ENCODE measurements at regions not wholly inside any gene's neighbourhood (a gene's known extent, or its start where the extent isn't known, plus 50 kb on each side); places are given as distances from the start of the nearest gene placed in this dataset.

GRCh38 chr5:97627272-97627671 lies 444.2 kb upstream of the RIOK2 start:
- intact Hi-C loops (cut with DNase I): no loop called here
- ATAC-seq (no peak), DNase-seq (ENCODE audit: missing footprints) (no peak)

- intact Hi-C loops (cut with DNase I): no loop called here
- DNase-seq (ENCODE audit: missing footprints) (no peak), ATAC-seq (no peak)
Observed at GRCh38 chr5:97628031-97628430, 445.0 kb upstream of the RIOK2 start.

GRCh38 chr5:97628807-97629206 lies 445.8 kb upstream of the RIOK2 start:
- intact Hi-C loops (cut with DNase I): no loop called here
- ATAC-seq: no peak
- DNase-seq (ENCODE audit: missing footprints): no peak

- intact Hi-C loops (cut with DNase I): no loop called here
- DNase-seq (ENCODE audit: missing footprints): peak; percentile 75
- ATAC-seq: peak; percentile 70
Observed at GRCh38 chr5:97629276-97629675, 446.2 kb upstream of the RIOK2 start.

GRCh38 chr5:97635553-97635952 lies 452.5 kb upstream of the RIOK2 start:
- DNase-seq (ENCODE audit: missing footprints) (no peak), ATAC-seq (no peak)
- intact Hi-C loops (cut with DNase I): no loop called here

- no peak for ATAC-seq
- intact Hi-C loops (cut with DNase I): no loop called here
- DNase-seq (ENCODE audit: missing footprints): no peak
Observed at GRCh38 chr5:97636766-97637165, 453.7 kb upstream of the RIOK2 start.

- intact Hi-C loops (cut with DNase I): no loop called here
- ATAC-seq: no peak
- DNase-seq (ENCODE audit: missing footprints): no peak
Observed at GRCh38 chr5:97641081-97641480, 458.0 kb upstream of the RIOK2 start.

- intact Hi-C loops (cut with DNase I): no loop called here
- DNase-seq (ENCODE audit: missing footprints) (no peak), ATAC-seq (no peak)
Observed at GRCh38 chr5:97644206-97644605, 461.2 kb upstream of the RIOK2 start.

GRCh38 chr5:97644896-97645295 lies 461.8 kb upstream of the RIOK2 start:
- DNase-seq (ENCODE audit: missing footprints): no peak
- intact Hi-C loops (cut with DNase I): no loop called here
- ATAC-seq: no peak

- ATAC-seq (no peak), DNase-seq (ENCODE audit: missing footprints) (no peak)
- intact Hi-C loops (cut with DNase I): no loop called here
Observed at GRCh38 chr5:97657239-97657638, 474.2 kb upstream of the RIOK2 start.

GRCh38 chr5:97658116-97658900 lies 475.3 kb upstream of the RIOK2 start:
- no peak for DNase-seq (ENCODE audit: missing footprints)
- no peak for ATAC-seq
- intact Hi-C loops (cut with DNase I): no loop called here

GRCh38 chr5:97666783-97667182 lies 483.7 kb upstream of the RIOK2 start:
- intact Hi-C loops (cut with DNase I): no loop called here
- DNase-seq (ENCODE audit: missing footprints): no peak
- ATAC-seq: no peak

GRCh38 chr5:97670447-97670846 lies 487.4 kb upstream of the RIOK2 start:
- no peak for ATAC-seq
- DNase-seq (ENCODE audit: missing footprints): no peak
- intact Hi-C loops (cut with DNase I): no loop called here

GRCh38 chr5:97676608-97677007 lies 493.6 kb upstream of the RIOK2 start:
- intact Hi-C loops (cut with DNase I): no loop called here
- ATAC-seq: no peak
- DNase-seq (ENCODE audit: missing footprints): no peak

- intact Hi-C loops (cut with DNase I): no loop called here
Observed at GRCh38 chr5:97694091-97694490, 511.0 kb upstream of the RIOK2 start.

GRCh38 chr5:97714424-97714823 lies 531.4 kb upstream of the RIOK2 start:
- no peak for DNase-seq (ENCODE audit: missing footprints)
- no peak for ATAC-seq
- intact Hi-C loops (cut with DNase I): no loop called here

More at GRCh38 chr5:97694091-97694490, 511.0 kb upstream of the RIOK2 start:
- DNase-seq (ENCODE audit: missing footprints) (no peak), ATAC-seq (no peak)

- ATAC-seq (no peak), DNase-seq (ENCODE audit: missing footprints) (no peak)
Observed at GRCh38 chr5:97726106-97726505, 543.1 kb upstream of the RIOK2 start.

GRCh38 chr5:97728920-97729319 lies 545.9 kb upstream of the RIOK2 start:
- no peak for DNase-seq (ENCODE audit: missing footprints)
- intact Hi-C loops (cut with DNase I): no loop called here

More at GRCh38 chr5:97726106-97726505, 543.1 kb upstream of the RIOK2 start:
- intact Hi-C loops (cut with DNase I): no loop called here

GRCh38 chr5:97729938-97730337 lies 546.9 kb upstream of the RIOK2 start:
- DNase-seq (ENCODE audit: missing footprints) (no peak), ATAC-seq (no peak)
- intact Hi-C loops (cut with DNase I): no loop called here

More at GRCh38 chr5:97728920-97729319, 545.9 kb upstream of the RIOK2 start:
- no peak for ATAC-seq

- DNase-seq (ENCODE audit: missing footprints): no peak
- no peak for ATAC-seq
- intact Hi-C loops (cut with DNase I): no loop called here
Observed at GRCh38 chr5:97735209-97735608, 552.2 kb upstream of the RIOK2 start.

- ATAC-seq (no peak), DNase-seq (ENCODE audit: missing footprints) (no peak)
- intact Hi-C loops (cut with DNase I): no loop called here
Observed at GRCh38 chr5:97737608-97738007, 554.6 kb upstream of the RIOK2 start.
